HG02840 (cell line): ENCODE measurements at regions not wholly inside any gene's neighbourhood (a gene's known extent, or its start where the extent isn't known, plus 50 kb on each side); places are given as distances from the start of the nearest gene placed in this dataset.

Experiments
- ATAC-seq: cut with Tn5 transposase; IDR thresholded peaks from one replicate; pipeline ENCODE4 v1.9.1; 2021; ENCODE audit warnings: mild to moderate bottlenecking, moderate library complexity, moderate number of reproducible peaks; ENCODE audit not compliant: unreplicated experiment, low FRiP score

- ATAC-seq, result no peak
These were observed 93.0 kb upstream of the GRIK3 start for GRCh38 chr1:37127254-37127748.

GRCh38 chr1:37128091-37128490, 93.8 kb upstream of the GRIK3 start:
- no peak for ATAC-seq

GRCh38 chr1:37130221-37130948, 96.1 kb upstream of the GRIK3 start:
- no peak for ATAC-seq

DNA sequence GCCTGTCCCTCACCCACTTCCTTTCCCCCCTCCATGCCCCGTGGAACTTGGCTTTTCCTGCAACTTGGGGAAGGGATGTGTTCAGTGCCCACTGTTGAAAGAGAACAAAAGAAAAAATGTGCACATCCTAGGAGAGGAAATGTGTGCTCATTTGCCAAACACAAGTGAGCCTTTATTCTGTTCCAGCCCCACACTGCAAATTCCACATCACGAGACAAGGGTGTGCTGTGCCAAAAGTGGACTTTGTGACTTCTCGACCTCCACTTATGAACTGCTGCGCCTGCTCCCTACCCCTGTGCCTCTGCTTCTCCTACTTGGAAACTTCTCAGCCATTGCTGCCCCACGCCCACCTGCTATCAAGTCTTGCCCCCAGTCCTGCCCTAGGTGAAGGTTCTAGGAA, 97.0 kb upstream of the GRIK3 start:
- ATAC-seq, result no peak

- ATAC-seq, result no peak
These were observed 99.2 kb upstream of the GRIK3 start for GRCh38 chr1:37133276-37134145.

DNA sequence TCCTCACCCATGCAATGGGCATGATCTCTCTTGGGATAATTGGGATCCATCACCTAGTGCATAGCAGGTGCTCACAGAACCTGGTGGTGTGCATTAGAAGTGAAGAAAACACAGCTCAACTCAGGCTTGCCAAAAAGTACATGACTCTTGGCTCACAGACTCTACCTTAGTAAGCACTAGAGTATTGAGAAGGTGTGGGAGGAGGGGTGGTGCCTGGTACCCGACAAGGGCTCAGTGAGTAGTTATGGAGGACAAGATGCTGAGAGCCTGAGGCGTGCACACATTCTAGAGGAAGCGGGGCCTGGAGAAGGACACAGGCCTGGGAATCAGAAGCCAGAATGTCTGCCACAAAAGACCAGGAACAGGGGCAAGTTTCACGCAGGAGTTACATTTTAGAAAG, 100.3 kb upstream of the GRIK3 start:
- no peak for ATAC-seq

- ATAC-seq, result no peak
These were observed 100.7 kb upstream of the GRIK3 start for GRCh38 chr1:37135032-37135431.

DNA sequence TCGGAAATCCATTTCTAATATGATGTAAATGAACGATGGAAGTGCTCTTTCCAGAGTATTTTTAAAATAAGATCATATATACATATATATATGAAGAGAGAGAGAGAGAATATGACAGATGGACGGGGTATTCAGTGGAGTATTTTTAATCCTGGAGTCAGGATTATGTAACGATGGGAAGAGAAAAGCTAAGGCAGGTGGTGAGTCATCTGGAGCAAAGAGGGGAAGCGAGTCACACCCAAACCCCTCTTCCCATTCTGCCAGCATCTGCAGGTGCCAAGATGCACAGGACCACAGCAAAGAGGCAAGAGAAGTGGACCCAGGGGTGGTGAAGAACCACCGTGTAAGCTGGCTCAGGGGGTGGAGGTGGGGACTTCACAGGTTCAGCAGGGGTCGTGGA, 102.7 kb upstream of the GRIK3 start:
- ATAC-seq, result no peak

- no peak for ATAC-seq
These were observed 103.3 kb upstream of the GRIK3 start for GRCh38 chr1:37137601-37138000.

DNA sequence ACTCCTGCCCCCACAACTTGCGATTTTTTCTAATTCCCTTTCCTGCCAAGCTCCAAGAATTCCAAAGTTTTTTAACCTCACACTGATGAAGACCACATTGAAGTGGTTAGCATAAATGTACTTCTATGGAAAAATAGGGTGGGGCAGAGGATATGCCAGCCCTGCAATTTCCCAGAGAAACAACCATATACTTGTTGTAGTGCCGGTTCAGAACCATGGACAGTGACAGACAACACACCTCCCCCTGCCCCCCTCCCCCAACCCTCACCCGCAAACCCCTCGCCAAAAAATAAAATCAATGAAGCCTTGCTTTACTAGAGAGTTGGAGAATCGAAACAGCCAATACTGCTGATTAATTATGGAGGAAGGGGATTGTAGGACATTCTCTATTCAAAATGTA, 109.5 kb upstream of the GRIK3 start:
- no peak for ATAC-seq

DNA sequence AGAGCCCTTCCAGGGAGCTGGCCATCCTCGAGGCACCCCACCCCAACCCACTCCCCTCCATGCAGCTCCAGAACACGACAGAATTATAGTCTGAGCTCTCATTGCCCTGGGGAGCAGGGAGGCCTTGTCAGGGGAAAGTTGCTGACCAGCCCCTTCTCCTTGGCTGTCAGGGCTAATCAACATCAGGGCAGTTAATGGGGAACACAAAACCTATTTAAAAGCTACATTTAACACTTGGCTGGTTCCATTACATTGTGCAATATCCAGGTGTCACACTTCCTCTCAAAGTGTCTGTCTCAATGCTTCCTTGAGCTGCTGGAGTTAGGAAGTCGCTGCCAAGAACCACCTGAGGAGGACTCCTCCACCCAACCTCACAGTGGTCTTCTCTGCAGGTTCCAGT, 111.8 kb upstream of the GRIK3 start:
- ATAC-seq, result no peak

DNA sequence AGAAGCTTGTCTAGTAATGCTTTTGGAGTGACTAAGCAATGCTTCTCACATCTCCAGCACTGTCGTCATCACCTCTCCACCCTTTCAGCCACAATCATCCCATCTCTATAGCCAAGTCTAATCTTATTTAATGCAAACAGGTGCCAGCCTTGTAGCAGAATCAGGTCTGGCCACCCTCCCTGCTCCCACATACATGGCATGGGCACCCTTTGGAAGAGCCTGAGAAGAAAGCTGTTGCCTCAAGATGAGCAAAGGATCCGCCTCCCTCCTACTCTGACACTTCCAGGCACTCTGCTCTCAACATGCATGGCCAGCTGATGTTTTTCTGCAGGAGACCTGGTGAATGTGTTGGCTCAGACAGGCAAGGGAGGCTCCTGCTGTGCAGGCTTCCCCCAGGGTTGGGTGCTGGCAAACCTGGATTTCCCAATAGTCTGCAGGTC, 113.1 kb upstream of the GRIK3 start:
- no peak for ATAC-seq

DNA sequence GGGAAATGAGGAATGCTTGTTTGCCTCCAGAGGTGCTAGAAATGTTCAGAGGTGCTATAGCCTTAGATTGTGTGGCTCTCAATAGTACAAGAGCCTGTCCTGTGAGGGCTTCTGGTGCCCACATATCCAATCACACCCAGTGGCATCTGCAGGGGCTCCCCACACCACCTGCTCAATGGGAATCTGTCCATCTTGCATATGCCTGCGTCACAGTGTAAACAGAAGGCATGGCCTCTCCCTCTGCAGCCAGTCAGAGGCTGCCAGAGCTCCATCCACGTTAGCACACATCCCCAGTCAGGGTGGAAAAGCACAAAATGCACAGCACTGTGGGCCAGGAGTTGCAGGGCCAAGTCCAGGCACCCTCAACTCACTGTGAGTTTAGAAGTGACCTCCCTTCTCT, 113.6 kb upstream of the GRIK3 start:
- ATAC-seq, result no peak

DNA sequence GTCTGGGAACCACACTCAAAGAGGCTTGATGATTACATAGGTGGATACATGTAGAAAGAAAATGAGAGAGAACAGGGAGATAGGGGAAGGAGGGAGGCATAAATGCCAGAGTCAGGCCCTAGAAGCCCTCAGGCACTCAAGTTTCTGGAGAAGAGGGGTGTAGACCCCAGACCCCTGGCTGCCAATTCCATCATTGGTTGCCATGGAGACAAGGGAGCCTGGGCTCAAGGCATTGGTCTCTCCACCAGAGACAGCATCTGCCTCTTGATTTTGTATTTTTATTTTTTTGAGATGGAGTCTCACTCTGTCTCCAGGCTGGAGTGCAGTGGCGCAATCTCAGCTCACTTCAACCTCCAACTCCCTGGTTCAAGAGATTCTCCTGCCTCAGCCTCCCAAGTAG, 114.3 kb upstream of the GRIK3 start:
- ATAC-seq, result no peak

GRCh38 chr1:37149296-37149695, 115.0 kb upstream of the GRIK3 start:
- ATAC-seq, result no peak

DNA sequence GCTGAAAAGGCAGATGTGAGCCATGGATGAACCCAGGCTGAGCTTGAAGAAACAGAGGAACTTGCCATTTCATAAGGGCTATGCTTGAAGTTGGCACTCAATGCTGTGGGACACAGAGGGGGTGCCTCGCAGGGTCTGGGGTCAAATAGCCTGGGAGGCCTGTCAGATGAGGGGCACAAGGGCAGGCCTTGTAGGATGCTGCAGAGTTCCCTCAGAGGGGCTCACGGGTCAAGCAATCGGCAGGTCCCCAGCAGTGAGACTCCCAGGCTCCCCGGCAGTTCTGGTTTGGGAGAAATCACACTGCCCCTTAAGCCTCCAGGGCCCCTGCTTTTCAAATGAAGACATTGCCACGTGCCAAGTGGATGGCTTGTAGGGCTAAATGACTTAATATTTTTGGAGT, 116.7 kb upstream of the GRIK3 start:
- ATAC-seq, result no peak

DNA sequence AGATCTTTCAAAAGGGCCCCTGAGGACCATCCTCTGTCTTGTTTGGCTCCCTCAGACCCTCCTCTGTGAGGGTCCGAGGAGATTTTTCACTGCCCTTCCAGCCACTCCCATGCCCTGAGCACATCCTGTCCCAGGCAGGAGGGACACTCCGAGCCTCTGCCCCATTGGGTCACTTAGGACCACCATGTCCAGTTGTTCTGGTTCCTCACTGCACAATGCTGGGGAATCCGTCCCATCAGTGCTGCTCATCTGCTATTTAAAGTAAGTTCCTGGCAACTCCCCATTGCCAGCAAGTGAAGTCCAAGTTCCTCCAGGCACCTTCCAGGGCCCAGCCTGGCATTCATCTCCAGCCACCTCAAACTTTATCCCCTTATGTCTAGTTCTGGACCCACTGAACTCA, 117.5 kb upstream of the GRIK3 start:
- ATAC-seq, result no peak

GRCh38 chr1:37152491-37152890, 118.2 kb upstream of the GRIK3 start:
- ATAC-seq, result no peak

DNA sequence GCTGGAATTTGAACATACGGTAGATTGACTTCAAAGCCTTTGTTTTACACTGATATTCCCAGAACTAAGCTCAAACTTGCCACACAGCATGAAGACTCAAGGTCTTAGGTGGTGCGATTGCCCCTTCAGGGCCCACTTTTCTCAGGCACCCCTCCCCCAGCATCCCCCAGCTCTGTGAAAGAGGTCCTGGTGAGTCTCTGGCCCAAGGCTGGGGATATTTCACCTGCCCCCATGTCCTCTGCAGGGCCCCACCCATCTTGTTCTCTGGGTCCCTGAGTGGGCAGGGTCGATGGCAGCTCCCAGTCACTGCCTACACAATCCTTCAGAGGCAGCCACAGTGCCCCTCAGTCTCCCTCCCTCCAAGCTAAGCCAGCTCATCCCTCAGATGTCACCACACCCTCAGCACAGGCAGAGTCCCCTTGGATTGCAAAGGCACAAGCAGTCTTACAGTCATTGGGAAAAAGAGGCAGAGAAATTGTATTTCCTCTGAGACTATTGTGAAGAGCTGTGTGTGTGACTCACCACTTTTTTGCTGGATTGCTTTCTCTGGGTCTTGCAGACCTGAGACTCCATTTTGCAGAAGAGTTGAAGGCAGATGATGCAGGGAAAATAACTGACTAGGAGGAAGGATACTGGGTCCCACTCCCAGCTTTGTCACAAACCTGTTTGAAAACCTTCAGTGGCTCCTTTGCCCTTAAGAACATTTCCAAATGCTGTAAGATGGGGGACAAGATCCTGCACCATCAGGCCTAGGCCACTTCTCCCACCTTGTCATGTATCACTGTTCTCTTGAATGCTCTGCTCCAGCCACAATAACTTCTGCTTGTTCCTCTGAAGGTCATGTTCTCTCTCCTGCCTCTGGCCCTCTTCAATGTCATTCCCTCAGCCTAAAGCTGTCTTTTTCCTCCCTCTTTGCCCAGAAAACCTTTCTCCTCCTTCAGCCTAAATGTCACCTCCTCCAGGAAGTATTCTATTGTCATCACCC, 119.1 kb upstream of the GRIK3 start:
- no peak for ATAC-seq

DNA sequence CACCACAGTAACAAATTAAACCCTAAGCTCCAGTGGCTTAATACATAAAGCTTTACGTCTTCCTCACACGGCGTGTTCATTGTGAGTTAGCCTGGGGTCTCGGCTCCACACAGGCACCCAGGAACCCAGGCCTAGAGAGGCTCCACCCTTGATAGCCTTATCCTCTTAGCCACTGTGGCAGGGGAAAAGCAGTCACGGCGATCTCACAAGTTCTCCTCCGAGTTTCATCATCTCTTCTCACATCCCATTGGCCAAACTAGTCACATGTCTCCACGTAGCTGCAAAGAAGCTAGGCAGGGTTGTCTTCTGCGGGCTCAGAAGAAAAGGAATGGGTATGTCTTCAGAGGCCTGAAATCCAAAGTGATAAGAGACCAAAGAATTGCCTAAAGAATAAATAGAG, 122.3 kb upstream of the GRIK3 start:
- ATAC-seq, result no peak

- ATAC-seq, result no peak
These were observed 123.3 kb upstream of the GRIK3 start for GRCh38 chr1:37157634-37158033.
